ENCODE measurements at regions not wholly inside any gene's neighbourhood (a gene's known extent, or its start where the extent isn't known, plus 50 kb on each side); places are given as distances from the start of the nearest gene placed in this dataset.

- no peak for TF ChIP-seq CTCF (IDR thresholded peaks at IDR 0.05)
- TF ChIP-seq POLR2A (IDR thresholded peaks at IDR 0.05): no peak
Observed at GRCh38 chr2:72051971-72052505, 95.6 kb downstream of the CYP26B1 start.
